HEK293 (cell line): ENCODE measurements at regions not wholly inside any gene's neighbourhood (a gene's known extent, or its start where the extent isn't known, plus 50 kb on each side); places are given as distances from the start of the nearest gene placed in this dataset.

ENCODE experiments used
- CTCF ChIA-PET: fragments of 350-600 bp; formaldehyde crosslinking; extraction: SDS; loops from one replicate; lab custom pipeline; 2021; ENCODE audit warnings: antibody characterized with exemption; lab: Yijun Ruan, JAX
- POLR2A ChIA-PET: fragments of 300-600 bp; formaldehyde crosslinking; extraction: SDS; loops from one replicate; lab custom pipeline; 2020; ENCODE audit warnings: antibody characterized with exemption, inconsistent platforms; lab: Yijun Ruan, JAX
- H3K27ac ChIP-seq: fragments of 200-500 bp; sonication (Bioruptor generic); 2 replicates; pipeline ENCODE4 v1.5.1; 2014; ENCODE audit warnings: low read depth, low read length, control low read depth, inconsistent platforms; ENCODE audit errors: extremely low read depth
- H3K36me3 ChIP-seq, 2 experiments: fragments of 200-500 bp in 1 of 2; sonication (Bioruptor generic) in 1 of 2; 1 replicate in 1 of 2; 2 replicates in 1 of 2; pipeline ENCODE4 v1.5.1; 2014 to 2017; ENCODE audit warnings: inconsistent platforms in 2 of 2, low read length in 2 of 2; ENCODE audit not compliant: control insufficient read depth in 2 of 2, insufficient read depth in 1 of 2
- H3K4me1 ChIP-seq: fragments of 200-500 bp; sonication (Bioruptor generic); 2 replicates; pipeline ENCODE4 v1.5.1; 2014; ENCODE audit warnings: mild to moderate bottlenecking, low read length, inconsistent platforms; ENCODE audit not compliant: control insufficient read depth, insufficient read depth
- H3K4me3 ChIP-seq: 2 replicates; pipeline ENCODE4 v1.5.1; 2011; ENCODE audit warnings: low read depth, mild to moderate bottlenecking, control low read depth, low read length, moderate library complexity
- H3K9me3 ChIP-seq: fragments of 200-500 bp; sonication (Bioruptor generic); 2 replicates; pipeline ENCODE4 v1.5.1; 2014; ENCODE audit warnings: low read depth, low read length, inconsistent platforms; ENCODE audit not compliant: control insufficient read depth, insufficient read depth
- MEIS1 ChIP-seq: sonication (generic); formaldehyde crosslinking; IDR thresholded peaks from 2 replicates; pipeline ENCODE4 v1.8.1; 2022; ENCODE audit warnings: missing genetic modification reagents, mild to moderate bottlenecking, borderline replicate concordance
- ZBTB48 ChIP-seq: fragments of 450-650 bp; formaldehyde crosslinking; IDR thresholded peaks from 2 replicates; pipeline ENCODE4 v1.5.1; 2016; ENCODE audit warnings: missing biosample characterization, missing genetic modification characterization
- ZFP3 ChIP-seq: fragments of 450-650 bp; formaldehyde crosslinking; IDR thresholded peaks from 2 replicates; pipeline ENCODE4 v1.5.1; 2016; ENCODE audit warnings: low read depth, missing biosample characterization, missing genetic modification characterization
- ZFP41 ChIP-seq: fragments of 450-650 bp; formaldehyde crosslinking; IDR thresholded peaks from 2 replicates; pipeline ENCODE4 v1.5.1; 2016; ENCODE audit warnings: missing biosample characterization, missing genetic modification characterization, borderline replicate concordance
- ZNF112 ChIP-seq: fragments of 450-650 bp; formaldehyde crosslinking; IDR thresholded peaks from 2 replicates; pipeline ENCODE4 v1.5.0; 2017; ENCODE audit warnings: missing biosample characterization, missing genetic modification characterization
- ZNF121 ChIP-seq: fragments of 450-650 bp; formaldehyde crosslinking; IDR thresholded peaks from 2 replicates; pipeline ENCODE4 v1.5.1; 2016; ENCODE audit warnings: missing biosample characterization, missing genetic modification characterization
- ZNF214 ChIP-seq: fragments of 450-650 bp; formaldehyde crosslinking; IDR thresholded peaks from 2 replicates; pipeline ENCODE4 v1.5.1; 2017; ENCODE audit warnings: missing biosample characterization, mild to moderate bottlenecking, missing genetic modification characterization, borderline replicate concordance
- ZNF274 ChIP-seq, 2 experiments: fragments of 200-500 bp in 1 of 2; fragments of 450-650 bp in 1 of 2; sonication (Bioruptor generic) in 1 of 2; formaldehyde crosslinking in 1 of 2; IDR thresholded peaks; 2 replicates each; pipeline versions ENCODE4 v1.5.1 to v1.6.1; 2014 to 2016; ENCODE audit warnings: borderline replicate concordance in 1 of 2, inconsistent platforms in 1 of 2, low read length in 1 of 2, missing biosample characterization in 1 of 2, missing genetic modification characterization in 1 of 2
- ZNF366 ChIP-seq: fragments of 450-650 bp; formaldehyde crosslinking; conservative IDR thresholded peaks from 2 replicates; pipeline ENCODE4 v1.5.1; 2016; ENCODE audit warnings: missing biosample characterization, missing genetic modification characterization
- ZNF391 ChIP-seq: fragments of 450-650 bp; formaldehyde crosslinking; IDR thresholded peaks from 2 replicates; pipeline ENCODE4 v1.5.1; 2016; ENCODE audit warnings: low read depth, missing biosample characterization, missing genetic modification characterization, borderline replicate concordance
- ZNF426 ChIP-seq: fragments of 450-650 bp; formaldehyde crosslinking; IDR thresholded peaks from 2 replicates; pipeline ENCODE4 v1.5.1; 2017; ENCODE audit warnings: missing biosample characterization, missing genetic modification characterization, mild to moderate bottlenecking, inconsistent platforms, moderate library complexity
- ZNF560 ChIP-seq: fragments of 450-650 bp; formaldehyde crosslinking; IDR thresholded peaks from 2 replicates; pipeline ENCODE4 v1.5.1; 2017; ENCODE audit warnings: missing biosample characterization, missing genetic modification characterization, borderline replicate concordance
- ZNF600 ChIP-seq: fragments of 450-650 bp; formaldehyde crosslinking; IDR thresholded peaks from 2 replicates; pipeline ENCODE4 v1.5.1; 2016; ENCODE audit warnings: missing biosample characterization, missing genetic modification characterization
- ZNF624 ChIP-seq: fragments of 450-650 bp; formaldehyde crosslinking; IDR thresholded peaks from 2 replicates; pipeline ENCODE4 v1.5.1; 2017; ENCODE audit warnings: missing biosample characterization, missing genetic modification characterization
- ZNF785 ChIP-seq: fragments of 450-650 bp; formaldehyde crosslinking; IDR thresholded peaks from 2 replicates; pipeline ENCODE4 v1.5.1; 2016; ENCODE audit warnings: missing biosample characterization, missing genetic modification characterization
- ZSCAN30 ChIP-seq: fragments of 450-650 bp; IDR thresholded peaks from 2 replicates; pipeline ENCODE4 v1.5.1; 2018; ENCODE audit warnings: missing biosample characterization, mild to moderate bottlenecking, missing genetic modification characterization, moderate library complexity
- TF ChIP-seq, protein P1 (sequence below): fragments of 450-650 bp; formaldehyde crosslinking; IDR thresholded peaks from 2 replicates; pipeline ENCODE4 v1.5.1; 2017; ENCODE audit warnings: missing biosample characterization, missing genetic modification characterization
- TF ChIP-seq, protein P2 (sequence below): fragments of 450-650 bp; formaldehyde crosslinking; IDR thresholded peaks from 2 replicates; pipeline ENCODE4 v1.5.1; 2016; ENCODE audit warnings: missing biosample characterization, missing genetic modification characterization
- TF ChIP-seq, protein P3 (sequence below): fragments of 450-650 bp; formaldehyde crosslinking; IDR thresholded peaks from 2 replicates; pipeline ENCODE4 v1.5.0; 2017; ENCODE audit warnings: missing biosample characterization, missing genetic modification characterization, borderline replicate concordance
- TF ChIP-seq, protein P4 (sequence below): fragments of 450-650 bp; formaldehyde crosslinking; IDR thresholded peaks from 2 replicates; pipeline ENCODE4 v1.5.1; 2016; ENCODE audit warnings: missing biosample characterization, missing genetic modification characterization

DNA sequence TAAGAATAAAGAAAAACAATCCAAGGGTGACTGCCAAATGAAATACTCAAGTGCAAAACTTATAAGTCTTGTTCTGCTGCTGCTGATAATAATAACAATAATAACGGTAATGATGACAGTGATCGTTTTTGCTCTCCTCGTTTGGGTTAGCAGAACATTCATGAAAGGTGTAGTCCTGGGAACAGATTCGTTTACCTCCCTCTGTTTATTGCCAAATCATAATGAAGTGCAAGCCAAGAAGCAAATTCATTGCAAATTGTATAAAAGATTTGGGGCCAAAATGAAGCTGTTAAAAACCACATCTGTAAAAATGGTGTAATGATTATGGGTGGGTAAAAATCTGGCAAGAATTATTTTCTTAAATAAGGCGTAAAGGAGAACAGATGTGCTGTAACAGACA lies 587.2 kb upstream of the MKI67 start:
- ChIA-PET POLR2A (no interaction called here), CTCF (interaction anchor here (0.9 kb wide), 1 partner anchor 1026 kb away, joined by 3 read pairs; no protein-coding TSS in a partner anchor)
- H3K4me1 ChIP-seq: no peaks in the 10 kb centered on the region
- H3K4me3 ChIP-seq: no peak overlapping the region
- H3K9me3 ChIP-seq: no peaks in the 10 kb centered on the region
- no peak overlapping the region for H3K27ac ChIP-seq
- TF ChIP-seq ZNF274 (IDR thresholded peaks at IDR 0.05; ENCODE audit: low read length): no peak
- no peak for TF ChIP-seq ZNF274 (tag by site-specific recombination; IDR thresholded peaks at IDR 0.05; ENCODE audit: borderline replicate concordance)
- TF ChIP-seq, protein P1, sequence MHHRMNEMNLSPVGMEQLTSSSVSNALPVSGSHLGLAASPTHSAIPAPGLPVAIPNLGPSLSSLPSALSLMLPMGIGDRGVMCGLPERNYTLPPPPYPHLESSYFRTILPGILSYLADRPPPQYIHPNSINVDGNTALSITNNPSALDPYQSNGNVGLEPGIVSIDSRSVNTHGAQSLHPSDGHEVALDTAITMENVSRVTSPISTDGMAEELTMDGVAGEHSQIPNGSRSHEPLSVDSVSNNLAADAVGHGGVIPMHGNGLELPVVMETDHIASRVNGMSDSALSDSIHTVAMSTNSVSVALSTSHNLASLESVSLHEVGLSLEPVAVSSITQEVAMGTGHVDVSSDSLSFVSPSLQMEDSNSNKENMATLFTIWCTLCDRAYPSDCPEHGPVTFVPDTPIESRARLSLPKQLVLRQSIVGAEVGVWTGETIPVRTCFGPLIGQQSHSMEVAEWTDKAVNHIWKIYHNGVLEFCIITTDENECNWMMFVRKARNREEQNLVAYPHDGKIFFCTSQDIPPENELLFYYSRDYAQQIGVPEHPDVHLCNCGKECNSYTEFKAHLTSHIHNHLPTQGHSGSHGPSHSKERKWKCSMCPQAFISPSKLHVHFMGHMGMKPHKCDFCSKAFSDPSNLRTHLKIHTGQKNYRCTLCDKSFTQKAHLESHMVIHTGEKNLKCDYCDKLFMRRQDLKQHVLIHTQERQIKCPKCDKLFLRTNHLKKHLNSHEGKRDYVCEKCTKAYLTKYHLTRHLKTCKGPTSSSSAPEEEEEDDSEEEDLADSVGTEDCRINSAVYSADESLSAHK (tag by site-specific recombination): no peak
- TF ChIP-seq ZSCAN30 (tag by site-specific recombination): no peak
- TF ChIP-seq, protein P2, sequence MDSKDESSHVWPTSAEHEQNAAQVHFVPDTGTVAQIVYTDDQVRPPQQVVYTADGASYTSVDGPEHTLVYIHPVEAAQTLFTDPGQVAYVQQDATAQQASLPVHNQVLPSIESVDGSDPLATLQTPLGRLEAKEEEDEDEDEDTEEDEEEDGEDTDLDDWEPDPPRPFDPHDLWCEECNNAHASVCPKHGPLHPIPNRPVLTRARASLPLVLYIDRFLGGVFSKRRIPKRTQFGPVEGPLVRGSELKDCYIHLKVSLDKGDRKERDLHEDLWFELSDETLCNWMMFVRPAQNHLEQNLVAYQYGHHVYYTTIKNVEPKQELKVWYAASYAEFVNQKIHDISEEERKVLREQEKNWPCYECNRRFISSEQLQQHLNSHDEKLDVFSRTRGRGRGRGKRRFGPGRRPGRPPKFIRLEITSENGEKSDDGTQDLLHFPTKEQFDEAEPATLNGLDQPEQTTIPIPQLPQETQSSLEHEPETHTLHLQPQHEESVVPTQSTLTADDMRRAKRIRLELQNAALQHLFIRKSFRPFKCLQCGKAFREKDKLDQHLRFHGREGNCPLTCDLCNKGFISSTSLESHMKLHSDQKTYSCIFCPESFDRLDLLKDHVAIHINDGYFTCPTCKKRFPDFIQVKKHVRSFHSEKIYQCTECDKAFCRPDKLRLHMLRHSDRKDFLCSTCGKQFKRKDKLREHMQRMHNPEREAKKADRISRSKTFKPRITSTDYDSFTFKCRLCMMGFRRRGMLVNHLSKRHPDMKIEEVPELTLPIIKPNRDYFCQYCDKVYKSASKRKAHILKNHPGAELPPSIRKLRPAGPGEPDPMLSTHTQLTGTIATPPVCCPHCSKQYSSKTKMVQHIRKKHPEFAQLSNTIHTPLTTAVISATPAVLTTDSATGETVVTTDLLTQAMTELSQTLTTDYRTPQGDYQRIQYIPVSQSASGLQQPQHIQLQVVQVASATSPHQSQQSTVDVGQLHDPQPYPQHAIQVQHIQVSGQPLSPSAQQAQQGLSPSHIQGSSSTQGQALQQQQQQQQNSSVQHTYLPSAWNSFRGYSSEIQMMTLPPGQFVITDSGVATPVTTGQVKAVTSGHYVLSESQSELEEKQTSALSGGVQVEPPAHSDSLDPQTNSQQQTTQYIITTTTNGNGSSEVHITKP: no peak
- TF ChIP-seq ZNF426 (tag by site-specific recombination): no peak
- TF ChIP-seq ZNF391: no peak
- TF ChIP-seq ZNF560: no peak
- TF ChIP-seq ZNF624 (tag by site-specific recombination): no peak
- TF ChIP-seq, protein P3, sequence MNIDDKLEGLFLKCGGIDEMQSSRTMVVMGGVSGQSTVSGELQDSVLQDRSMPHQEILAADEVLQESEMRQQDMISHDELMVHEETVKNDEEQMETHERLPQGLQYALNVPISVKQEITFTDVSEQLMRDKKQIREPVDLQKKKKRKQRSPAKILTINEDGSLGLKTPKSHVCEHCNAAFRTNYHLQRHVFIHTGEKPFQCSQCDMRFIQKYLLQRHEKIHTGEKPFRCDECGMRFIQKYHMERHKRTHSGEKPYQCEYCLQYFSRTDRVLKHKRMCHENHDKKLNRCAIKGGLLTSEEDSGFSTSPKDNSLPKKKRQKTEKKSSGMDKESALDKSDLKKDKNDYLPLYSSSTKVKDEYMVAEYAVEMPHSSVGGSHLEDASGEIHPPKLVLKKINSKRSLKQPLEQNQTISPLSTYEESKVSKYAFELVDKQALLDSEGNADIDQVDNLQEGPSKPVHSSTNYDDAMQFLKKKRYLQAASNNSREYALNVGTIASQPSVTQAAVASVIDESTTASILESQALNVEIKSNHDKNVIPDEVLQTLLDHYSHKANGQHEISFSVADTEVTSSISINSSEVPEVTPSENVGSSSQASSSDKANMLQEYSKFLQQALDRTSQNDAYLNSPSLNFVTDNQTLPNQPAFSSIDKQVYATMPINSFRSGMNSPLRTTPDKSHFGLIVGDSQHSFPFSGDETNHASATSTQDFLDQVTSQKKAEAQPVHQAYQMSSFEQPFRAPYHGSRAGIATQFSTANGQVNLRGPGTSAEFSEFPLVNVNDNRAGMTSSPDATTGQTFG (tag by site-specific recombination): no peak
- TF ChIP-seq ZNF121 (tag by site-specific recombination): no peak
- TF ChIP-seq ZBTB48 (tag by site-specific recombination): no peak
- TF ChIP-seq, protein P4, sequence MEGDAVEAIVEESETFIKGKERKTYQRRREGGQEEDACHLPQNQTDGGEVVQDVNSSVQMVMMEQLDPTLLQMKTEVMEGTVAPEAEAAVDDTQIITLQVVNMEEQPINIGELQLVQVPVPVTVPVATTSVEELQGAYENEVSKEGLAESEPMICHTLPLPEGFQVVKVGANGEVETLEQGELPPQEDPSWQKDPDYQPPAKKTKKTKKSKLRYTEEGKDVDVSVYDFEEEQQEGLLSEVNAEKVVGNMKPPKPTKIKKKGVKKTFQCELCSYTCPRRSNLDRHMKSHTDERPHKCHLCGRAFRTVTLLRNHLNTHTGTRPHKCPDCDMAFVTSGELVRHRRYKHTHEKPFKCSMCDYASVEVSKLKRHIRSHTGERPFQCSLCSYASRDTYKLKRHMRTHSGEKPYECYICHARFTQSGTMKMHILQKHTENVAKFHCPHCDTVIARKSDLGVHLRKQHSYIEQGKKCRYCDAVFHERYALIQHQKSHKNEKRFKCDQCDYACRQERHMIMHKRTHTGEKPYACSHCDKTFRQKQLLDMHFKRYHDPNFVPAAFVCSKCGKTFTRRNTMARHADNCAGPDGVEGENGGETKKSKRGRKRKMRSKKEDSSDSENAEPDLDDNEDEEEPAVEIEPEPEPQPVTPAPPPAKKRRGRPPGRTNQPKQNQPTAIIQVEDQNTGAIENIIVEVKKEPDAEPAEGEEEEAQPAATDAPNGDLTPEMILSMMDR (tag by site-specific recombination): no peak
- no peak for TF ChIP-seq ZFP41
- TF ChIP-seq ZFP3: no peak
- TF ChIP-seq ZNF600 (tag by site-specific recombination): no peak
- no peak for TF ChIP-seq ZNF366 (tag by site-specific recombination)
- no peak for TF ChIP-seq ZNF214 (tag by site-specific recombination)
- no peak for TF ChIP-seq ZNF112 (tag by site-specific recombination)
- no peak for TF ChIP-seq ZNF785
- TF ChIP-seq MEIS1 (CRISPR knock-in tag): no peak
- H3K36me3 ChIP-seq: no peaks in the 10 kb centered on the region
